Endothelial cell of umbilical vein (primary cell): ENCODE measurements at regions not wholly inside any gene's neighbourhood (a gene's known extent, or its start where the extent isn't known, plus 50 kb on each side); places are given as distances from the start of the nearest gene placed in this dataset.

Experiments
- BruUV-seq: library from RNA; stranded (reverse); fragments of 400-500 nt; replicated peaks from 2 replicates; lab custom pipeline; 2021; lab: Mats Ljungman, UMichigan
- CTCF ChIA-PET: fragments of 300-600, 350-600 bp; sonication (Branson Sonifier 250); formaldehyde crosslinking; loops from one replicate; lab custom pipeline; 2021; ENCODE audit warnings: antibody characterized with exemption, inconsistent platforms; lab: Charles Lee
- POLR2A ChIA-PET: fragments of 300-600, 350-600 bp; sonication (Branson Sonifier 250); formaldehyde crosslinking; loops from one replicate; lab custom pipeline; 2021; ENCODE audit warnings: antibody characterized with exemption, inconsistent platforms; lab: Charles Lee
- DNase-seq: peaks from one replicate; pipeline ENCODE4 v3.0.0-alpha.2; 2011; ENCODE audit warnings: low read depth, low spot score
- FAIRE-seq: peaks from 2 replicates; lab custom pipeline; 2011; peaks lifted over from hg19 to GRCh38; lab: Jason Lieb, UNC
- H2AFZ ChIP-seq: 2 replicates; pipeline ENCODE4 v1.6.0; 2012; ENCODE audit warnings: low read depth, low read length, control low read depth, inconsistent platforms
- H3K27ac ChIP-seq: 2 replicates; pipeline ENCODE4 v1.5.1; 2011; ENCODE audit warnings: low read depth, mild to moderate bottlenecking, control low read depth, low read length, moderate library complexity; ENCODE audit not compliant: insufficient read depth
- H3K27me3 ChIP-seq, 2 experiments: 2 replicates each; pipeline versions ENCODE4 v1.6.0 to v1.6.1; 2011; ENCODE audit warnings: low read length in 2 of 2, mixed read lengths in 1 of 2; ENCODE audit not compliant: control insufficient read depth in 2 of 2, insufficient read depth in 2 of 2
- H3K36me3 ChIP-seq, 2 experiments: 2 replicates in 1 of 2; 3 replicates in 1 of 2; pipeline ENCODE4 v1.5.1; 2011; ENCODE audit warnings: low read length in 2 of 2, mild to moderate bottlenecking in 1 of 2, moderate library complexity in 1 of 2; ENCODE audit not compliant: control insufficient read depth in 2 of 2, insufficient read depth in 2 of 2; ENCODE audit errors: extremely low read depth in 1 of 2
- H3K4me1 ChIP-seq: 3 replicates; pipeline ENCODE4 v1.5.1; 2011; ENCODE audit warnings: mild to moderate bottlenecking, low read length; ENCODE audit not compliant: control insufficient read depth, insufficient read depth; ENCODE audit errors: extremely low read depth
- H3K4me2 ChIP-seq: 2 replicates; pipeline ENCODE4 v1.6.1; 2011; ENCODE audit warnings: low read length, control low read depth, mixed read lengths; ENCODE audit not compliant: insufficient read depth
- H3K4me3 ChIP-seq, 3 experiments: fragments of 200-600 bp in 1 of 3; sonication (generic), shearing (Covaris generic) in 1 of 3; replicated peaks in 1 of 3; 2 replicates each; pipeline ENCODE4 v1.5.1; 2011 to 2016; ENCODE audit warnings: control low read depth in 3 of 3, low read length in 3 of 3, mild to moderate bottlenecking in 2 of 3, inconsistent platforms in 1 of 3, low read depth in 1 of 3, moderate library complexity in 1 of 3; ENCODE audit not compliant: insufficient read depth in 1 of 3
- H3K79me2 ChIP-seq: 2 replicates; pipeline ENCODE4 v1.6.0; 2012; ENCODE audit warnings: low read length, inconsistent platforms; ENCODE audit not compliant: control insufficient read depth, insufficient read depth
- H3K9ac ChIP-seq: replicated peaks from 2 replicates; pipeline ENCODE3; 2011; ENCODE audit warnings: low read length, control low read depth; ENCODE audit not compliant: insufficient read depth; ENCODE audit errors: extremely low read depth
- H3K9me1 ChIP-seq: replicated peaks from 3 replicates; pipeline ENCODE4 v1.6.0; 2011; ENCODE audit warnings: mild to moderate bottlenecking, low read length; ENCODE audit not compliant: control insufficient read depth, insufficient read depth; ENCODE audit errors: extremely low read depth
- H3K9me3 ChIP-seq: replicated peaks from 2 replicates; pipeline ENCODE4 v1.5.1; 2012; ENCODE audit warnings: low read length, inconsistent platforms; ENCODE audit not compliant: control insufficient read depth, insufficient read depth
- H4K20me1 ChIP-seq: replicated peaks from 2 replicates; pipeline ENCODE3; 2011; ENCODE audit warnings: mild to moderate bottlenecking, low read length; ENCODE audit not compliant: control insufficient read depth, insufficient read depth; ENCODE audit errors: extremely low read depth
- EZH2 ChIP-seq: IDR thresholded peaks from 2 replicates; pipeline ENCODE4 v1.6.1; 2012; ENCODE audit warnings: borderline replicate concordance, low read depth, mild to moderate bottlenecking, moderate library complexity, low read length, inconsistent platforms; ENCODE audit not compliant: severe bottlenecking
- FOS ChIP-seq: IDR thresholded peaks from 2 replicates; pipeline ENCODE4 v1.6.1; 2011; ENCODE audit warnings: mild to moderate bottlenecking, low read length, moderate library complexity, borderline replicate concordance; ENCODE audit not compliant: insufficient read depth
- GATA2 ChIP-seq: IDR thresholded peaks from 2 replicates; pipeline ENCODE4 v1.7.0; 2011; ENCODE audit warnings: low read depth, mild to moderate bottlenecking, moderate library complexity, mixed read lengths, low read length; ENCODE audit not compliant: insufficient read length, insufficient read depth
- JUN ChIP-seq: IDR thresholded peaks from 2 replicates; pipeline ENCODE4 v1.6.1; 2011; ENCODE audit warnings: borderline replicate concordance, low read depth; ENCODE audit not compliant: insufficient read length, insufficient read depth
- MYC ChIP-seq: IDR thresholded peaks from one replicate; pipeline ENCODE4 v1.6.1; 2011; ENCODE audit warnings: mild to moderate bottlenecking, low read depth, low read length
- POLR2A ChIP-seq: IDR thresholded peaks from 2 replicates; pipeline ENCODE4 v1.6.1; 2012; ENCODE audit warnings: low read depth, mild to moderate bottlenecking, control low read depth, low read length
- POLR2AphosphoS5 ChIP-seq: IDR thresholded peaks from 2 replicates; pipeline ENCODE4 v1.6.1; 2012; ENCODE audit warnings: low read depth, mild to moderate bottlenecking, control low read depth, low read length, moderate library complexity; ENCODE audit not compliant: insufficient read depth
- dilution Hi-C: fragments of 300-500 bp; cut with MboI; formaldehyde crosslinking; loops from one replicate; pipeline ENCODE4 v1.15.0; 2019; ENCODE audit warnings: low sequenced_read_pairs; ENCODE audit not compliant: extremely low pct_ligation_motif_present
- intact Hi-C: fragments of 100-400 bp; cut with micrococcal nuclease; formaldehyde crosslinking; loops from one replicate; pipeline ENCODE4 v1.10.0; 2022
- TF ChIP-seq, protein P1 (sequence below): IDR thresholded peaks from 2 replicates; pipeline ENCODE4 v1.6.1; 2011; ENCODE audit not compliant: insufficient read depth, insufficient read length
- TF ChIP-seq, protein P2 (sequence below), 2 donors: IDR thresholded peaks; 1 replicate in 1 of 2; 2 replicates in 1 of 2; pipeline ENCODE4 v1.5.1; 2011; ENCODE audit warnings: low read length in 2 of 2, mild to moderate bottlenecking in 2 of 2, moderate library complexity in 2 of 2, control low read depth in 1 of 2, inconsistent platforms in 1 of 2, low read depth in 1 of 2; ENCODE audit not compliant: insufficient read depth in 1 of 2; ENCODE audit errors: extremely low read depth in 1 of 2

DNA sequence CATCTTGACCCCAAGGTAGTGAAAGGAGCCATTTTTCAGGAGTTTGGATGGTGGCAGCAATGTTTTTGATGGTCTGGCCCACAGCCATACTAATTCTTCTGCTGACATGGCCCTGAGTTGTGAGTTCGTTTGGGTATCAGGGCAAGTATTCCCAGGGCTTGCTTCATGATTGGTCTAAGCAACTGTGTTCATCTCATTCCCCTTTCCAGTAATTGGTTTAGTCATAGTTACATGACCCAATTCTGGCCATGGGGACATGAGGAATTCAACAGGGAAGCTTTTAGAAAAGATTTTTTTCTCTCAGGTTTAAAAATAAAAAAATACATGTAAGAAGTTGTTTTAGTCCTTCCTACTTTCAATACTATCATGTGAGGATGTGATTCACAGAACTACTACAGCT is 150.5 kb upstream of the NPHP3 start:
- Histone ChIP-seq H3K4me1 (no peaks in the 10 kb centered on the region), H3K36me3 (no peaks in the 10 kb centered on the region), H3K27ac (no peak overlapping the region), H3K9ac (no peak overlapping the region), H3K79me2 (no peaks in the 10 kb centered on the region), H3K27me3 (peaks cover 0 to 2% of the 10 kb centered on the region in 2 experiments), H4K20me1 (no peaks in the 10 kb centered on the region), H3K9me1 (no peaks in the 10 kb centered on the region), H3K4me3 (no peak overlapping the region), H2AFZ (no peak overlapping the region), H3K9me3 (no peaks in the 10 kb centered on the region), H3K4me2 (no peak overlapping the region)
- BruUV-seq: no TSS peak
- TF ChIP-seq, protein P1, sequence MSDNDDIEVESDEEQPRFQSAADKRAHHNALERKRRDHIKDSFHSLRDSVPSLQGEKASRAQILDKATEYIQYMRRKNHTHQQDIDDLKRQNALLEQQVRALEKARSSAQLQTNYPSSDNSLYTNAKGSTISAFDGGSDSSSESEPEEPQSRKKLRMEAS: no peak
- TF ChIP-seq MYC (no peak), EZH2 (no peak), GATA2 (no peak), FOS (no peak), POLR2A (no peak), POLR2AphosphoS5 (no peak), JUN (no peak)
- TF ChIP-seq, protein P2, sequence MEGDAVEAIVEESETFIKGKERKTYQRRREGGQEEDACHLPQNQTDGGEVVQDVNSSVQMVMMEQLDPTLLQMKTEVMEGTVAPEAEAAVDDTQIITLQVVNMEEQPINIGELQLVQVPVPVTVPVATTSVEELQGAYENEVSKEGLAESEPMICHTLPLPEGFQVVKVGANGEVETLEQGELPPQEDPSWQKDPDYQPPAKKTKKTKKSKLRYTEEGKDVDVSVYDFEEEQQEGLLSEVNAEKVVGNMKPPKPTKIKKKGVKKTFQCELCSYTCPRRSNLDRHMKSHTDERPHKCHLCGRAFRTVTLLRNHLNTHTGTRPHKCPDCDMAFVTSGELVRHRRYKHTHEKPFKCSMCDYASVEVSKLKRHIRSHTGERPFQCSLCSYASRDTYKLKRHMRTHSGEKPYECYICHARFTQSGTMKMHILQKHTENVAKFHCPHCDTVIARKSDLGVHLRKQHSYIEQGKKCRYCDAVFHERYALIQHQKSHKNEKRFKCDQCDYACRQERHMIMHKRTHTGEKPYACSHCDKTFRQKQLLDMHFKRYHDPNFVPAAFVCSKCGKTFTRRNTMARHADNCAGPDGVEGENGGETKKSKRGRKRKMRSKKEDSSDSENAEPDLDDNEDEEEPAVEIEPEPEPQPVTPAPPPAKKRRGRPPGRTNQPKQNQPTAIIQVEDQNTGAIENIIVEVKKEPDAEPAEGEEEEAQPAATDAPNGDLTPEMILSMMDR (IDR thresholded peaks at IDR 0.05; ENCODE audit: extremely low read depth in 1 of 2, insufficient read depth in 1 of 2, low read depth in 1 of 2, low read length in 2 of 2): no peak
- dilution Hi-C loops: no loop called here
- DNase-seq (no peak), FAIRE-seq (no peak)
- intact Hi-C loops: no loop called here
- CTCF ChIA-PET: interaction anchor here (0.8 kb wide), 1 partner anchor 104 kb away, joined by 3 read pairs; no protein-coding TSS in a partner anchor
- POLR2A ChIA-PET: no interaction called here
